HepG2 (cell line): ENCODE measurements at regions not wholly inside any gene's neighbourhood (a gene's known extent, or its start where the extent isn't known, plus 50 kb on each side); places are given as distances from the start of the nearest gene placed in this dataset.

Experiments
- ATAC-seq: fragments of 200-7000 bp; cut with Tn5 transposase; 3 replicates; pipeline ENCODE4 v1.9.1; 2020; ENCODE audit warnings: mild to moderate bottlenecking, moderate library complexity
- BruUV-seq: library from RNA; stranded (reverse); fragments of 400-500 nt; replicated peaks from 2 replicates; lab custom pipeline; 2021; lab: Mats Ljungman, UMichigan
- CTCF ChIA-PET: fragments of 300-600 bp; formaldehyde crosslinking; extraction: SDS; loops from one replicate; lab custom pipeline; 2021; ENCODE audit warnings: low total read pairs, inconsistent platforms, low intra/inter-chr PET ratio; lab: Yijun Ruan, JAX
- POLR2A ChIA-PET: fragments of 350-600 bp; sonication (Branson Sonifier 250); formaldehyde crosslinking; loops from one replicate; lab custom pipeline; 2020; ENCODE audit warnings: antibody characterized with exemption, inconsistent platforms; lab: Yijun Ruan, JAX
- DNase-seq: peaks from one replicate; pipeline ENCODE4 v3.0.0-alpha.2; 2015; ENCODE audit warnings: low spot score
- FAIRE-seq: peaks from 3 replicates; lab custom pipeline; 2011; peaks lifted over from hg19 to GRCh38; lab: Jason Lieb, UNC
- H2AFZ ChIP-seq: one replicate; pipeline ENCODE4 v1.6.1; 2011; ENCODE audit warnings: low read length, inconsistent platforms
- H3K27ac ChIP-seq: fragments of 300-600 bp; 3 replicates; pipeline ENCODE4 v1.8.0; 2011; ENCODE audit warnings: mixed run types, mild to moderate bottlenecking, mixed read lengths, low read length, inconsistent platforms; ENCODE audit not compliant: insufficient read depth; ENCODE audit errors: extremely low read length
- H3K27me3 ChIP-seq, 2 experiments: fragments of 200-600 bp in 1 of 2; 2 replicates in 1 of 2; 3 replicates in 1 of 2; pipeline versions ENCODE4 v1.6.0 to v1.8.0; 2011; ENCODE audit warnings: low read length in 2 of 2, mild to moderate bottlenecking in 2 of 2, moderate library complexity in 2 of 2, inconsistent platforms in 1 of 2; ENCODE audit not compliant: insufficient read depth in 2 of 2, control insufficient read depth in 1 of 2
- H3K36me3 ChIP-seq, 2 experiments: fragments of 200-600 bp in 1 of 2; replicated peaks in 1 of 2; 2 replicates in 1 of 2; 3 replicates in 1 of 2; pipeline versions ENCODE4 v1.5.1 to v1.8.0; 2011; ENCODE audit warnings: low read length in 2 of 2, inconsistent platforms in 1 of 2; ENCODE audit not compliant: insufficient read depth in 2 of 2, control insufficient read depth in 1 of 2
- H3K4me1 ChIP-seq: 2 replicates; pipeline ENCODE4 v1.5.1; 2012; ENCODE audit warnings: low read length, inconsistent platforms; ENCODE audit not compliant: insufficient read depth
- H3K4me2 ChIP-seq: 2 replicates; pipeline ENCODE4 v1.6.0; 2011; ENCODE audit warnings: low read depth, low read length, inconsistent platforms
- H3K4me3 ChIP-seq, 3 experiments: fragments of 200-600 bp in 1 of 3; sonication (generic), shearing (Covaris generic) in 1 of 3; replicated peaks in 1 of 3; 2 replicates each; pipeline ENCODE4 v1.5.1; 2011 to 2016; ENCODE audit warnings: low read length in 3 of 3, inconsistent platforms in 2 of 3, low read depth in 2 of 3, mild to moderate bottlenecking in 2 of 3, control low read depth in 1 of 3, mixed read lengths in 1 of 3; ENCODE audit not compliant: insufficient read depth in 1 of 3
- H3K79me2 ChIP-seq: one replicate; pipeline ENCODE4 v1.6.1; 2011; ENCODE audit warnings: low read length, inconsistent platforms; ENCODE audit not compliant: insufficient read depth
- H3K9ac ChIP-seq: 2 replicates; pipeline ENCODE4 v1.6.0; 2011; ENCODE audit warnings: mild to moderate bottlenecking, low read depth, low read length, inconsistent platforms; ENCODE audit not compliant: insufficient read depth
- H3K9me3 ChIP-seq: 2 replicates; pipeline ENCODE4 v1.5.1; 2012; ENCODE audit warnings: mild to moderate bottlenecking, low read length
- H4K20me1 ChIP-seq: 2 replicates; pipeline ENCODE4 v1.6.0; 2011; ENCODE audit warnings: inconsistent platforms, mild to moderate bottlenecking, low read length, moderate library complexity; ENCODE audit not compliant: insufficient read depth
- CCDC6 ChIP-seq: sonication (generic); formaldehyde crosslinking; IDR thresholded peaks from 2 replicates; pipeline ENCODE4 v1.8.1; 2022; ENCODE audit warnings: mild to moderate bottlenecking, missing genetic modification reagents, moderate library complexity
- NR2F6 ChIP-seq, 2 experiments: IDR thresholded peaks; 2 replicates each; pipeline ENCODE4 v1.6.1; 2016; ENCODE audit warnings: antibody characterized with exemption in 1 of 2, mild to moderate bottlenecking in 1 of 2
- SOX13 ChIP-seq, 3 experiments: fragments of 450-650 bp in 1 of 3; sonication (generic) in 1 of 3; formaldehyde crosslinking in 1 of 3; IDR thresholded peaks in 2 of 3; conservative IDR thresholded peaks in 1 of 3; 2 replicates each; pipeline versions ENCODE4 v1.5.0 to v1.6.1; 2016 to 2020; ENCODE audit warnings: antibody characterized with exemption in 1 of 3, mild to moderate bottlenecking in 1 of 3, missing compliant biosample characterization in 1 of 3, missing genetic modification reagents in 1 of 3, moderate library complexity in 1 of 3
- ZBTB1 ChIP-seq: sonication (generic); formaldehyde crosslinking; IDR thresholded peaks from 2 replicates; pipeline ENCODE4 v1.4.0; 2020; ENCODE audit warnings: missing genetic modification reagents, borderline replicate concordance
- WGBS: methylation state at CpG from one replicate; pipeline ENCODE4 v1.1.6; 2017; ENCODE audit warnings: low lambda C conversion rate; 5-methylcytosine and 5-hydroxymethylcytosine counted together
- in situ Hi-C: cut with HindIII; loops from 2 replicates; pipeline ENCODE4 v1.10.0; 2017; ENCODE audit warnings: low pct_unique_long_range_greater_than_20kb; ENCODE audit not compliant: extremely low pct_ligation_motif_present
- intact Hi-C: fragments of 100-400 bp; cut with micrococcal nuclease; formaldehyde crosslinking; loops from one replicate; pipeline ENCODE4 v1.10.0; 2022; ENCODE audit not compliant: unreplicated experiment
- TF ChIP-seq, protein P1 (sequence below): IDR thresholded peaks from 2 replicates; pipeline ENCODE4 v1.6.1; 2016
- TF ChIP-seq, protein P2 (sequence below): sonication (generic); formaldehyde crosslinking; IDR thresholded peaks from 2 replicates; pipeline ENCODE4 v1.5.0; 2020; ENCODE audit warnings: missing genetic modification reagents
- TF ChIP-seq, protein P3 (sequence below): sonication (generic); formaldehyde crosslinking; IDR thresholded peaks from 2 replicates; pipeline ENCODE4 v1.5.1; 2020; ENCODE audit warnings: missing genetic modification reagents, mild to moderate bottlenecking, borderline replicate concordance

DNA sequence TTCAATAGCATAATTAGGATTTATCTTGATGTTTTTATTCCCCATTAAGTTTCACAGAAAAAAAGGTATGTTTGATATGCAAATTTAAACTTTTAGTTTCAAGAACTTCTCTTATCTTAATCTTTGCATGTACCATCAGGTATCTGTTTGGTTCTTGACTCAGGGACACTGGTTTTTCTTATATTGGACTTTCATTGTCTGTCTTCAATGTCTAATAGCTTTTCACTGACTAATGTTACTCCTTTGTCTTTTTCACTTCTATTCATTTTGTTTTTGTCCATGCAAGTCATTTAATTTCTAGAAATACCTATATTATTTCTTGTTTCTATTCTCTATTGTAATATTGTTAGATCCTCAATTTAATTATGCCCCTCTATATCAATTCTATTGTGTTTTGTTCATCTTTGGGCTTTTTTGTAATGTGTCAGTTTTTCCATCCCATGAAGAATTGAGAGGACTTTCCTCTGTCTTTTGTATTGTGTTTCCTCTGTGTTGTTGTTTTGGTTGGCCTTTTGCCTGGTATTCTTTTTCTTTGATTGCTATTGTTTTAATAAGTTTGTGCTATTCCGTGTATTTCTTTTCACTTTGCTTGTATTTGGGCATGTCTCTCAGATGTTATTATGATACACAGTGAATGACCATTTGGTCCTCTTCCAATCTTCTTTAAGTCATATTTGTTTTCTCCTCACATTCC, 58.3 kb upstream of the ANKRD10 start:
- FAIRE-seq: no peak
- in situ Hi-C loops: no loop called here
- H3K36me3 ChIP-seq: no peaks in the 10 kb centered on the region
- no peak overlapping the region for H3K4me2 ChIP-seq
- no peaks in the 10 kb centered on the region for H3K79me2 ChIP-seq
- no peak overlapping the region for H2AFZ ChIP-seq
- no TSS peak for BruUV-seq
- 3% methylated on average over 1 of the region's 1 CpG for WGBS
- CTCF ChIA-PET: no interaction called here
- DNase-seq: no peak
- H4K20me1 ChIP-seq: no peaks in the 10 kb centered on the region
- peaks cover 0 to 1% of the 10 kb centered on the region in 2 experiments; a peak in 2 of 5 replicates for H3K27me3 ChIP-seq
- no peak for TF ChIP-seq CCDC6 (CRISPR knock-in tag)
- TF ChIP-seq SOX13 (IDR thresholded peaks at IDR 0.05): no peak
- TF ChIP-seq SOX13 (CRISPR knock-in tag; conservative IDR thresholded peaks at IDR 0.05 in 1 of 2, IDR thresholded peaks at IDR 0.05 in 1 of 2): no peak
- no peak for TF ChIP-seq NR2F6 (IDR thresholded peaks at IDR 0.05)
- no peak for TF ChIP-seq NR2F6 (CRISPR knock-in tag; IDR thresholded peaks at IDR 0.05)
- TF ChIP-seq ZBTB1 (CRISPR knock-in tag): no peak
- TF ChIP-seq, protein P1, sequence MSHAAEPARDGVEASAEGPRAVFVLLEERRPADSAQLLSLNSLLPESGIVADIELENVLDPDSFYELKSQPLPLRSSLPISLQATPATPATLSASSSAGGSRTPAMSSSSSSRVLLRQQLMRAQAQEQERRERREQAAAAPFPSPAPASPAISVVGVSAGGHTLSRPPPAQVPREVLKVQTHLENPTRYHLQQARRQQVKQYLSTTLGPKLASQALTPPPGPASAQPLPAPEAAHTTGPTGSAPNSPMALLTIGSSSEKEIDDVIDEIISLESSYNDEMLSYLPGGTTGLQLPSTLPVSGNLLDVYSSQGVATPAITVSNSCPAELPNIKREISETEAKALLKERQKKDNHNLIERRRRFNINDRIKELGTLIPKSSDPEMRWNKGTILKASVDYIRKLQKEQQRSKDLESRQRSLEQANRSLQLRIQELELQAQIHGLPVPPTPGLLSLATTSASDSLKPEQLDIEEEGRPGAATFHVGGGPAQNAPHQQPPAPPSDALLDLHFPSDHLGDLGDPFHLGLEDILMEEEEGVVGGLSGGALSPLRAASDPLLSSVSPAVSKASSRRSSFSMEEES: no peak
- TF ChIP-seq, protein P2, sequence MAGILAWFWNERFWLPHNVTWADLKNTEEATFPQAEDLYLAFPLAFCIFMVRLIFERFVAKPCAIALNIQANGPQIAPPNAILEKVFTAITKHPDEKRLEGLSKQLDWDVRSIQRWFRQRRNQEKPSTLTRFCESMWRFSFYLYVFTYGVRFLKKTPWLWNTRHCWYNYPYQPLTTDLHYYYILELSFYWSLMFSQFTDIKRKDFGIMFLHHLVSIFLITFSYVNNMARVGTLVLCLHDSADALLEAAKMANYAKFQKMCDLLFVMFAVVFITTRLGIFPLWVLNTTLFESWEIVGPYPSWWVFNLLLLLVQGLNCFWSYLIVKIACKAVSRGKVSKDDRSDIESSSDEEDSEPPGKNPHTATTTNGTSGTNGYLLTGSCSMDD: no peak
- TF ChIP-seq, protein P3, sequence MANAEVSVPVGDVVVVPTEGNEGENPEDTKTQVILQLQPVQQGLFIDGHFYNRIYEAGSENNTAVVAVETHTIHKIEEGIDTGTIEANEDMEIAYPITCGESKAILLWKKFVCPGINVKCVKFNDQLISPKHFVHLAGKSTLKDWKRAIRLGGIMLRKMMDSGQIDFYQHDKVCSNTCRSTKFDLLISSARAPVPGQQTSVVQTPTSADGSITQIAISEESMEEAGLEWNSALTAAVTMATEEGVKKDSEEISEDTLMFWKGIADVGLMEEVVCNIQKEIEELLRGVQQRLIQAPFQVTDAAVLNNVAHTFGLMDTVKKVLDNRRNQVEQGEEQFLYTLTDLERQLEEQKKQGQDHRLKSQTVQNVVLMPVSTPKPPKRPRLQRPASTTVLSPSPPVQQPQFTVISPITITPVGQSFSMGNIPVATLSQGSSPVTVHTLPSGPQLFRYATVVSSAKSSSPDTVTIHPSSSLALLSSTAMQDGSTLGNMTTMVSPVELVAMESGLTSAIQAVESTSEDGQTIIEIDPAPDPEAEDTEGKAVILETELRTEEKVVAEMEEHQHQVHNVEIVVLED: no peak
- POLR2A ChIA-PET: no interaction called here
- no peaks in the 10 kb centered on the region for H3K9me3 ChIP-seq
- intact Hi-C loops: loop anchor here (5.0 kb wide), 1 partner anchor 601 kb away; no protein-coding TSS in a partner anchor
- no peaks in the 10 kb centered on the region for H3K4me1 ChIP-seq
- H3K4me3 ChIP-seq: no peak overlapping the region
- no peak overlapping the region for H3K9ac ChIP-seq
- ATAC-seq: no peak
- no peak overlapping the region for H3K27ac ChIP-seq
